H9 (cell line): ENCODE measurements at regions not wholly inside any gene's neighbourhood (a gene's known extent, or its start where the extent isn't known, plus 50 kb on each side); places are given as distances from the start of the nearest gene placed in this dataset.

Experiments used
- DNase-seq: peaks from one replicate; pipeline ENCODE4 v3.0.0-alpha.2; 2017
- H2AFZ ChIP-seq: one replicate; pipeline ENCODE4 v1.6.1; 2013; ENCODE audit warnings: mild to moderate bottlenecking, low read length, control low read depth, moderate library complexity
- H2AK5ac ChIP-seq: 2 replicates; pipeline ENCODE4 v1.6.1; 2013; ENCODE audit warnings: low read length, control low read depth, mixed read lengths; ENCODE audit not compliant: insufficient read length
- H2BK120ac ChIP-seq: one replicate; pipeline ENCODE4 v1.6.1; 2013; ENCODE audit warnings: low read depth, mild to moderate bottlenecking, low read length, control low read depth, inconsistent platforms; ENCODE audit not compliant: poor library complexity, severe bottlenecking
- H2BK12ac ChIP-seq: 2 replicates; pipeline ENCODE4 v1.6.1; 2013; ENCODE audit warnings: low read length, control low read depth, mixed read lengths, low read depth; ENCODE audit not compliant: insufficient read length
- H2BK15ac ChIP-seq: 2 replicates; pipeline ENCODE4 v1.6.1; 2013; ENCODE audit warnings: low read depth, low read length, control low read depth
- H2BK20ac ChIP-seq: one replicate; pipeline ENCODE4 v1.6.1; 2013; ENCODE audit warnings: low read depth, mild to moderate bottlenecking, low read length, control low read depth, inconsistent platforms; ENCODE audit not compliant: poor library complexity, severe bottlenecking
- H2BK5ac ChIP-seq: 2 replicates; pipeline ENCODE4 v1.6.1; 2013; ENCODE audit warnings: low read length, control low read depth, mixed read lengths; ENCODE audit not compliant: insufficient read length
- H3K14ac ChIP-seq: 2 replicates; pipeline ENCODE4 v1.6.1; 2013; ENCODE audit warnings: low read length, control low read depth; ENCODE audit not compliant: insufficient read depth
- H3K18ac ChIP-seq: 2 replicates; pipeline ENCODE4 v1.6.1; 2013; ENCODE audit warnings: low read depth, mild to moderate bottlenecking, mixed read lengths, low read length, control low read depth; ENCODE audit not compliant: insufficient read length
- H3K23ac ChIP-seq: 2 replicates; pipeline ENCODE4 v1.6.1; 2013; ENCODE audit warnings: low read length, control low read depth, mixed read lengths, low read depth; ENCODE audit not compliant: insufficient read length
- H3K23me2 ChIP-seq: 2 replicates; pipeline ENCODE4 v1.6.1; 2013; ENCODE audit warnings: low read depth, mild to moderate bottlenecking, mixed read lengths, low read length, control low read depth; ENCODE audit not compliant: insufficient read length, poor library complexity, severe bottlenecking
- H3K27ac ChIP-seq: 2 replicates; pipeline ENCODE4 v1.5.1; 2013; ENCODE audit warnings: low read length, control low read depth, mixed read lengths, low read depth; ENCODE audit not compliant: insufficient read length
- H3K27me3 ChIP-seq: 2 replicates; pipeline ENCODE4 v1.6.1; 2013; ENCODE audit warnings: low read length, control low read depth, inconsistent platforms; ENCODE audit not compliant: insufficient read depth
- H3K4ac ChIP-seq: 2 replicates; pipeline ENCODE4 v1.6.1; 2013; ENCODE audit warnings: low read depth, mild to moderate bottlenecking, control low read depth, inconsistent platforms, low read length, moderate library complexity
- H3K4me1 ChIP-seq: 2 replicates; pipeline ENCODE4 v1.6.1; 2013; ENCODE audit warnings: low read length, control low read depth, inconsistent platforms; ENCODE audit not compliant: insufficient read depth
- H3K4me2 ChIP-seq: 2 replicates; pipeline ENCODE4 v1.6.1; 2013; ENCODE audit warnings: low read length, control low read depth, mixed read lengths; ENCODE audit not compliant: insufficient read length, insufficient read depth
- H3K56ac ChIP-seq: 2 replicates; pipeline ENCODE4 v1.6.1; 2013; ENCODE audit warnings: low read depth, mild to moderate bottlenecking, mixed read lengths, low read length, control low read depth; ENCODE audit not compliant: insufficient read length
- H3K79me1 ChIP-seq: 2 replicates; pipeline ENCODE4 v1.6.1; 2013; ENCODE audit warnings: low read depth, mild to moderate bottlenecking, moderate library complexity, low read length, control low read depth, inconsistent platforms; ENCODE audit not compliant: insufficient read depth, poor library complexity, severe bottlenecking
- H3K79me2 ChIP-seq: 2 replicates; pipeline ENCODE4 v1.6.1; 2013; ENCODE audit warnings: low read length, control low read depth, inconsistent platforms; ENCODE audit not compliant: insufficient read depth
- H3K9ac ChIP-seq: 2 replicates; pipeline ENCODE4 v1.6.1; 2013; ENCODE audit warnings: low read length, control low read depth, mixed read lengths; ENCODE audit not compliant: insufficient read length; ENCODE audit errors: extremely low read depth
- H3K9me3 ChIP-seq: one replicate; pipeline ENCODE4 v1.6.1; 2013; ENCODE audit warnings: low read depth, low read length, inconsistent platforms; ENCODE audit not compliant: control insufficient read depth
- H3T11ph ChIP-seq: one replicate; pipeline ENCODE4 v1.6.1; 2013; ENCODE audit warnings: mild to moderate bottlenecking, low read length, control low read depth, inconsistent platforms
- H4K20me1 ChIP-seq: one replicate; pipeline ENCODE4 v1.6.1; 2013; ENCODE audit not compliant: control insufficient read depth, insufficient read length, insufficient read depth
- H4K5ac ChIP-seq: 2 replicates; pipeline ENCODE4 v1.6.1; 2013; ENCODE audit warnings: low read depth, mild to moderate bottlenecking, mixed read lengths, low read length, control low read depth; ENCODE audit not compliant: insufficient read length
- H4K8ac ChIP-seq: replicated peaks from 2 replicates; pipeline ENCODE4 v1.6.1; 2013; ENCODE audit warnings: low read length, control low read depth, mixed read lengths, low read depth; ENCODE audit not compliant: insufficient read length
- H4K91ac ChIP-seq: 2 replicates; pipeline ENCODE4 v1.6.1; 2013; ENCODE audit warnings: low read depth, mild to moderate bottlenecking, moderate library complexity, mixed read lengths, low read length, control low read depth; ENCODE audit not compliant: insufficient read length
- H3K27ac Mint-ChIP-seq, 3 experiments: 2 replicates in 2 of 3; 3 replicates in 1 of 3; pipeline ENCODE4 v1.8.0; 2020 to 2021; ENCODE audit warnings: mixed read lengths in 3 of 3, mild to moderate bottlenecking in 1 of 3, moderate library complexity in 1 of 3
- H3K27me3 Mint-ChIP-seq: 2 replicates; pipeline ENCODE4 v1.8.0; 2021; ENCODE audit warnings: low read depth, mild to moderate bottlenecking, moderate library complexity, mixed read lengths
- H3K36me3 Mint-ChIP-seq, 3 experiments: 2 replicates in 2 of 3; 3 replicates in 1 of 3; pipeline ENCODE4 v1.8.0; 2020 to 2021; ENCODE audit warnings: low read depth in 3 of 3, mixed read lengths in 3 of 3; ENCODE audit not compliant: insufficient read depth in 1 of 3
- H3K4me1 Mint-ChIP-seq, 2 experiments: 2 replicates each; pipeline ENCODE4 v1.8.0; 2020; ENCODE audit warnings: mixed read lengths in 2 of 2
- H3K4me3 Mint-ChIP-seq, 2 experiments: 2 replicates in 1 of 2; 3 replicates in 1 of 2; pipeline ENCODE4 v1.8.0; 2020 to 2021; ENCODE audit warnings: mild to moderate bottlenecking in 2 of 2, mixed read lengths in 2 of 2, moderate library complexity in 1 of 2
- H3K9me3 Mint-ChIP-seq, 2 experiments: 2 replicates in 1 of 2; 3 replicates in 1 of 2; pipeline ENCODE4 v1.8.0; 2020; ENCODE audit warnings: mild to moderate bottlenecking in 2 of 2, mixed read lengths in 2 of 2, moderate library complexity in 1 of 2
- WGBS: extraction: QIAGEN DNeasy Blood & Tissue Kit; methylation state at CpG from one replicate; pipeline ENCODE4 v1.1.7; 2013; ENCODE audit warnings: missing lambda C conversion rate, low lambda C conversion rate, mixed read lengths; ENCODE audit not compliant: insufficient read length; ENCODE audit errors: extremely low coverage; 5-methylcytosine and 5-hydroxymethylcytosine counted together
- TF ChIP-seq, protein P1 (sequence below): fragments of 200-600 bp; sonication (generic); conservative IDR thresholded peaks from 3 replicates; pipeline ENCODE4 v1.8.0; 2021; ENCODE audit warnings: antibody characterized with exemption, mild to moderate bottlenecking

DNA sequence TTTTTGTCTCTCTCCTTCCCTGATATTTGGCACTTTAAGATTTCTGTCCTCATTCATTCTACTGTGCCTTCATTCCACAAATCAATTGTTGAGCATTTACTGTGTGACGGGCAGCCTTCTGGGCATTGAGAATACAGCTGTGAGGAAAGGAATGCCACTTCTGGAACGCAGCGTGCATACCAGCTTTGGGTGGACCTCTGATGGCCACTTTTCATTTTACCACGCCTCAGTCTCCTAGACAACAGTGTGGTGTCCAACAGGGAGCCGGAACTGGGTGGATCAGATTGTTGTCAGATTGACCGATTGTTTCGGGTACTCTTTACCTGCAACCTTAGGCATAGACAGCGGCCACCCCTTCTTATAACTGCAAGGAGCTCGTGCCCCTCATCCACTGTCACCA lies 222.7 kb upstream of the DPP6 start:
- no peak overlapping the region for H2AK5ac ChIP-seq
- H2BK20ac ChIP-seq = no peak overlapping the region
- no peaks in the 10 kb centered on the region for H3K79me2 ChIP-seq
- no peaks in the 10 kb centered on the region for H3K23me2 ChIP-seq
- no peak overlapping the region for H4K8ac ChIP-seq
- no peak overlapping the region for H3K18ac ChIP-seq
- no peak overlapping the region for H3T11ph ChIP-seq
- H4K5ac ChIP-seq = no peak overlapping the region
- H3K14ac ChIP-seq = no peak overlapping the region
- Mint-ChIP-seq H3K9me3 (peaks cover 71 to 91% of the 10 kb centered on the region in 2 experiments), H3K27me3 (peaks cover 2% of the 10 kb centered on the region), H3K4me3 (no peak overlapping the region), H3K36me3 (peaks cover 0 to 30% (median 6%) of the 10 kb centered on the region in 3 experiments; a peak in 4 of 7 replicates), H3K4me1 (no peaks in the 10 kb centered on the region), H3K27ac (no peak overlapping the region; a peak in 1 of 7 replicates)
- no peak overlapping the region for H3K4me2 ChIP-seq
- no peak for DNase-seq
- H3K56ac ChIP-seq = no peak overlapping the region
- H3K9me3 ChIP-seq = no peaks in the 10 kb centered on the region
- no peak overlapping the region for H2AFZ ChIP-seq
- no peak overlapping the region for H4K91ac ChIP-seq
- H2BK15ac ChIP-seq = no peak overlapping the region
- no peak overlapping the region for H3K4ac ChIP-seq
- WGBS = no CpG with 5 or more reads among the region's 9 CpGs
- no peak overlapping the region for H3K27ac ChIP-seq
- H3K9ac ChIP-seq = no peak overlapping the region
- no peak overlapping the region for H3K23ac ChIP-seq
- no peaks in the 10 kb centered on the region for H3K4me1 ChIP-seq
- no peak overlapping the region for H2BK12ac ChIP-seq
- H3K27me3 ChIP-seq = no peaks in the 10 kb centered on the region
- no peaks in the 10 kb centered on the region for H4K20me1 ChIP-seq
- no peak overlapping the region for H2BK120ac ChIP-seq
- H3K79me1 ChIP-seq = no peaks in the 10 kb centered on the region
- H2BK5ac ChIP-seq = no peak overlapping the region
- TF ChIP-seq, protein P1, sequence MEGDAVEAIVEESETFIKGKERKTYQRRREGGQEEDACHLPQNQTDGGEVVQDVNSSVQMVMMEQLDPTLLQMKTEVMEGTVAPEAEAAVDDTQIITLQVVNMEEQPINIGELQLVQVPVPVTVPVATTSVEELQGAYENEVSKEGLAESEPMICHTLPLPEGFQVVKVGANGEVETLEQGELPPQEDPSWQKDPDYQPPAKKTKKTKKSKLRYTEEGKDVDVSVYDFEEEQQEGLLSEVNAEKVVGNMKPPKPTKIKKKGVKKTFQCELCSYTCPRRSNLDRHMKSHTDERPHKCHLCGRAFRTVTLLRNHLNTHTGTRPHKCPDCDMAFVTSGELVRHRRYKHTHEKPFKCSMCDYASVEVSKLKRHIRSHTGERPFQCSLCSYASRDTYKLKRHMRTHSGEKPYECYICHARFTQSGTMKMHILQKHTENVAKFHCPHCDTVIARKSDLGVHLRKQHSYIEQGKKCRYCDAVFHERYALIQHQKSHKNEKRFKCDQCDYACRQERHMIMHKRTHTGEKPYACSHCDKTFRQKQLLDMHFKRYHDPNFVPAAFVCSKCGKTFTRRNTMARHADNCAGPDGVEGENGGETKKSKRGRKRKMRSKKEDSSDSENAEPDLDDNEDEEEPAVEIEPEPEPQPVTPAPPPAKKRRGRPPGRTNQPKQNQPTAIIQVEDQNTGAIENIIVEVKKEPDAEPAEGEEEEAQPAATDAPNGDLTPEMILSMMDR = no peak
